Prostate gland (tissue), 2 donors: ENCODE measurements at regions not wholly inside any gene's neighbourhood (a gene's known extent, or its start where the extent isn't known, plus 50 kb on each side); places are given as distances from the start of the nearest gene placed in this dataset.

Experiments used
- CTCF ChIP-seq, 4 experiments: fragments of 200-600 bp in 2 of 4; fragments of 450-650 bp in 2 of 4; sonication (generic) in 2 of 4; IDR thresholded peaks; 1 replicate in 3 of 4; 2 replicates in 1 of 4; pipeline ENCODE4 v1.5.1; 2016 to 2019; ENCODE audit warnings: antibody characterized with exemption in 4 of 4, mild to moderate bottlenecking in 2 of 4, moderate library complexity in 2 of 4
- POLR2AphosphoS5 ChIP-seq: sonication (generic); formaldehyde crosslinking; IDR thresholded peaks from one replicate; pipeline ENCODE4 v1.6.1; 2017; ENCODE audit warnings: antibody characterized with exemption

DNA sequence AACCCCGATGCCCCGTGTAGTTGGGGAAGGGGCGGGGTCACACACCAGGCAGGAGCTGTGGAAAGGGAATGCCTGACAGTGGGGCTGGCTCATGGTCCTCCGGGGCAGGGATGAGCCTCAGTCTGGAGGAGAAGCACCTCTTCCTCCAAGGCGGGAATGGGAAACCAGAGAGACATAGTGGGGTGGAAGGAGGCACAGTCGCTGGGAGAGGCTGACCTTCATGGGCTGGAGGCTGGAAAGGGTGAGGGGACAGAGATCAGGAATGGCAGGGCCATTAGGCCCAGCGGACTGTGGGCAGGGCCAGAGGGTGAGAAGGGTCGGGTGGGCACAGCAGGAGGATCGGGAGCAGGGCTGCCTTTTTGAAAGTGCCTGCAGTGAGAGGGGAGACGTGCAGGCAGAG lies 65.8 kb upstream of the LINGO1 start:
- TF ChIP-seq CTCF (IDR thresholded peaks at IDR 0.05), result no peak
- TF ChIP-seq POLR2AphosphoS5, result no peak
